BJ (cell line): ENCODE measurements at regions not wholly inside any gene's neighbourhood (a gene's known extent, or its start where the extent isn't known, plus 50 kb on each side); places are given as distances from the start of the nearest gene placed in this dataset.

Experiments
- CTCF ChIA-PET: fragments of 350-600 bp; formaldehyde crosslinking; extraction: SDS; loops from one replicate; lab custom pipeline; 2021; ENCODE audit warnings: antibody characterized with exemption, inconsistent platforms; lab: Yijun Ruan, JAX
- POLR2A ChIA-PET: fragments of 300-600 bp; sonication (Branson Sonifier 250); formaldehyde crosslinking; extraction: SDS; loops from one replicate; lab custom pipeline; 2021; ENCODE audit warnings: antibody characterized with exemption; lab: Charles Lee
- DNase-seq: peaks from one replicate; pipeline ENCODE4 v3.0.0-alpha.2; 2011; ENCODE audit warnings: low read depth
- H3K27me3 ChIP-seq: 2 replicates; pipeline ENCODE4 v1.6.0; 2011; ENCODE audit warnings: low read length; ENCODE audit not compliant: control insufficient read depth, insufficient read depth
- H3K36me3 ChIP-seq: 2 replicates; pipeline ENCODE4 v1.5.1; 2011; ENCODE audit warnings: low read length; ENCODE audit not compliant: control insufficient read depth, insufficient read depth
- H3K4me3 ChIP-seq: 2 replicates; pipeline ENCODE4 v1.5.1; 2011; ENCODE audit warnings: low read depth, mild to moderate bottlenecking, control low read depth, low read length
- TF ChIP-seq, protein P1 (sequence below): IDR thresholded peaks from 2 replicates; pipeline ENCODE4 v1.5.1; 2011; ENCODE audit warnings: low read depth, mild to moderate bottlenecking, control low read depth, inconsistent platforms, low read length, moderate library complexity; ENCODE audit not compliant: insufficient read depth

DNA sequence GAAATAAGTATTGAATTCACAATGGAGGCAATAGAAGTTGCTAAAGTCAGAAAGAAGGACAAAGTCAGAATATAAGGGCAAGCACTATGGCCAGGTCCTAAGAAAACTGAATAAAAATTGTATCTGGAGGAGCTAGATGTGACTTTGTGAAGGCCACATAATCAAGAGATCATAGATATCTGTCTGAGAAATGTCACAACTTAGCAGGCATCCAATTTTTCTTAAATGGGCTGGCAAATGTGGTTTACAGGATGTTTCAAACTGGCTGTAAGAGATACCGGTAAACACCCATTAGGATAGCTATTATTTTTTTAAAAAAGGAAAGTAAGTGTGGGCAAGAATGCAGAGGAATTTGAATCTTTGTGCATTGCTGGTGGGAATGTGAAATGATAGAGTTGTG lies 303.1 kb upstream of the CHORDC1 start:
- ChIA-PET CTCF (no interaction called here), POLR2A (no interaction called here)
- TF ChIP-seq, protein P1, sequence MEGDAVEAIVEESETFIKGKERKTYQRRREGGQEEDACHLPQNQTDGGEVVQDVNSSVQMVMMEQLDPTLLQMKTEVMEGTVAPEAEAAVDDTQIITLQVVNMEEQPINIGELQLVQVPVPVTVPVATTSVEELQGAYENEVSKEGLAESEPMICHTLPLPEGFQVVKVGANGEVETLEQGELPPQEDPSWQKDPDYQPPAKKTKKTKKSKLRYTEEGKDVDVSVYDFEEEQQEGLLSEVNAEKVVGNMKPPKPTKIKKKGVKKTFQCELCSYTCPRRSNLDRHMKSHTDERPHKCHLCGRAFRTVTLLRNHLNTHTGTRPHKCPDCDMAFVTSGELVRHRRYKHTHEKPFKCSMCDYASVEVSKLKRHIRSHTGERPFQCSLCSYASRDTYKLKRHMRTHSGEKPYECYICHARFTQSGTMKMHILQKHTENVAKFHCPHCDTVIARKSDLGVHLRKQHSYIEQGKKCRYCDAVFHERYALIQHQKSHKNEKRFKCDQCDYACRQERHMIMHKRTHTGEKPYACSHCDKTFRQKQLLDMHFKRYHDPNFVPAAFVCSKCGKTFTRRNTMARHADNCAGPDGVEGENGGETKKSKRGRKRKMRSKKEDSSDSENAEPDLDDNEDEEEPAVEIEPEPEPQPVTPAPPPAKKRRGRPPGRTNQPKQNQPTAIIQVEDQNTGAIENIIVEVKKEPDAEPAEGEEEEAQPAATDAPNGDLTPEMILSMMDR: no peak
- H3K36me3 ChIP-seq: no peaks in the 10 kb centered on the region
- no peak for DNase-seq
- no peak overlapping the region for H3K4me3 ChIP-seq
- no peaks in the 10 kb centered on the region for H3K27me3 ChIP-seq

DNA sequence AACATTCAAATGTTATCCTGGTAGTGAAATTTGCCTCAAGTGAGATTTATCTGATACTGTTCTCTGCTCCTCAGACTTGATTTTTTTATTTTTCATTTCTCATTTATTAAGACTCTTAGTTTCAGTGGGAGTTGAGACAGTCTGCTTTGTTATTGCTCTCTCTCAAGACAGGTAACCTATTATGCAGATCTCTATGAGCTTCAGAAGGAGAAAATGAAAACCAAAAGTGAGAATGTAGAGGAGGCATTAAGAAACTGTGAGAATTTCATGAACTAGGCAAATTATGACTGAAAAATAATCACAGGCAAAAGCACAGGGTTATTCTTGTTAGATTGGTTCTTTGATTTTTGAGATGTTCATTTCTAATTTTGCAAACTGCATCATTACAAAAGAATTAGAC lies 290.0 kb upstream of the CHORDC1 start:
- Histone ChIP-seq H3K4me3 (no peak overlapping the region), H3K27me3 (no peaks in the 10 kb centered on the region), H3K36me3 (no peaks in the 10 kb centered on the region)
- ChIA-PET CTCF (no interaction called here), POLR2A (no interaction called here)
- TF ChIP-seq, protein P1: no peak
- DNase-seq: no peak

DNA sequence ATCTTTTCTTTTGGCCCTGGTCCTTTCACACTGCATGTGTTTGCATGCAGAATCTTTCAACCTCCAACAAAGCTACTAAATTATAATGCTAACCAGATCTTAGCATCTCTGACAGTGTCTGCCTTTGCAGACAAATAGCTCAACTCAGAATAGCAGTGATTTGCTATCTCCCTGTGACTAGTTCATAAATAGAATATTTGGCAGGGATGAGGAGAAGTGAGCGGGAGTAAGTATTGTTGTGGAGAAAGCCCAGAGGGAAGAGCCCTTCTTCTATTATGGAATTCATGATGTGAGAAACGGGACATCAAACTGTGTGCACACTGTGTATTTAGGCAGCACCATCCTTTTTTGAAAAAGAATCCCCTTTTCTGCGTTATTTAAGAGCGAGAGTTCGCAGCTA lies 288.0 kb upstream of the CHORDC1 start:
- CTCF ChIA-PET: no interaction called here
- no peak for DNase-seq
- POLR2A ChIA-PET: no interaction called here
- TF ChIP-seq, protein P1: no peak
- H3K36me3 ChIP-seq: no peaks in the 10 kb centered on the region
- H3K4me3 ChIP-seq: no peak overlapping the region
- no peaks in the 10 kb centered on the region for H3K27me3 ChIP-seq

DNA sequence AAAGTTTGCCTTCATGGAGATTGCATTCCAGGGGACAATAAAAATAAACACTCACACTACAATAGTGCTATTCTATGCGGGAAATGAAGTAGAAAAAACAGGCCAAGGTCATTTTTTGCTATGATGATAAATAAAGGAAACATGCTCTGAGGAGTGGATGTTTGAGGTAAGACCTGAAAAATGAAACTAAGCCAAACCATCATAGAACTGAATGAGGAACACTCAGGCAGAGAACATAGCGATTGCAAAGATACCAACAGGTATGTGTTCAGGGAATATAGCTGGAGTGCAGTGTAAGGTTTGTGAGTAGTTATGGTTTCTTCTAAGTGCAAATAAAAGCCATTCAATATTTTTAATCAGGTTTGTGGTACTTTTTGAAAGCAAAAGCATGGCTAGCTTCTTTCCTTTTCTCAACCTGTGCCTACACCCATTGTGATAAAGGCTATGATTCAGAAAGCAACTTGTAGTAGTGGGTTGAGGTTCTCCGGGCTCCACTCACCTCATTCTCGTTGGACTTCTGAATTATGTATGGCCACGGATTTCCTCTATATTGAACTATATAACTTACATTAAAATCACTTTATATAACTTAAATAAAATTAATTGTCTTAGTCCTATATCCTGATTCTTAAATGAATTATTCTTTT lies 278.2 kb upstream of the CHORDC1 start:
- Histone ChIP-seq H3K4me3 (no peak overlapping the region), H3K27me3 (no peaks in the 10 kb centered on the region), H3K36me3 (no peaks in the 10 kb centered on the region)
- CTCF ChIA-PET: interaction anchor here (1.0 kb wide), 1 partner anchor 11 kb away, joined by 3 read pairs; no protein-coding TSS in a partner anchor
- TF ChIP-seq, protein P1: no peak
- no peak for DNase-seq
- POLR2A ChIA-PET: no interaction called here

DNA sequence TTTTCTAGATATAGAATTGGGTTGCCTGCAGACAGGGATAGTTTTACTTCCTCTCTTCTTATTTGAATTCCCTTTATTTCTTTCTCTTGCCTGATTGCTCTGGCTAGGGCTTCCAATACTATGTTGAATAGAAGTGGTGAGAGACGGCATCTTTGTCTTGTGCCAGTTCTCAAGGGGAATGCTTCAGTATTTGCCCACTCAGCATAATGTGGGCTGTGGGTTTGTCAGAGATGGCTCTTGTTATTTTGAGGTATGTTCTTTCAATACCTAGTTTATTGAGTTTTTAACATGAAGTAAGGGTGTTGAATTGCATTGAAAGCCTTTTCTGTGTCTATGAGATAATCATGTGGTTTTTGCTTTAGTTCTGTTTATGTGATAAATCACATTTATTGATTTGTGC lies 273.9 kb upstream of the CHORDC1 start:
- TF ChIP-seq, protein P1: no peak
- DNase-seq: no peak
- ChIA-PET POLR2A (no interaction called here), CTCF (no interaction called here)
- H3K4me3 ChIP-seq: no peak overlapping the region
- no peaks in the 10 kb centered on the region for H3K36me3 ChIP-seq
- H3K27me3 ChIP-seq: no peaks in the 10 kb centered on the region
